ENCODE measurements at regions not wholly inside any gene's neighbourhood (a gene's known extent, or its start where the extent isn't known, plus 50 kb on each side); places are given as distances from the start of the nearest gene placed in this dataset.

DNA sequence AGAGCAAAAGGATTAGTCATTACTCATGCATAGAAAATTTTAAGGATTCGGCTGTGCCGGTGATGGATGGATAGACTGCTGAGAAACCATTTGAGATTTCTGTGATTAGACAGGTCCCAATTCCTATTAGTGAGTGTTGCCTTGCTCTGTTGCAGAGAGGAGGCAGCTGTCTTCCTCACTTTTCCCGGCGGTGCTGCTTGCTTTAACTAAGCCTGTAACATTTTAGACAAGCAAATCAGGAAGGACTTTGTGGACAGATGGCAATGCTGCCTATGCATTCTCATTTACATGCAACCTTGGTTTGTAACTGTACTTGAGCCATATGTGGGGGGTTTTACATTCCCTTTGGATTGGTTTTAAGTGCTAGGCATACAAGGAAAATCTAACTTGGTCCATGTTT, 1176.3 kb downstream of the CDH18 start (continued):
- TF ChIP-seq, protein P1, sequence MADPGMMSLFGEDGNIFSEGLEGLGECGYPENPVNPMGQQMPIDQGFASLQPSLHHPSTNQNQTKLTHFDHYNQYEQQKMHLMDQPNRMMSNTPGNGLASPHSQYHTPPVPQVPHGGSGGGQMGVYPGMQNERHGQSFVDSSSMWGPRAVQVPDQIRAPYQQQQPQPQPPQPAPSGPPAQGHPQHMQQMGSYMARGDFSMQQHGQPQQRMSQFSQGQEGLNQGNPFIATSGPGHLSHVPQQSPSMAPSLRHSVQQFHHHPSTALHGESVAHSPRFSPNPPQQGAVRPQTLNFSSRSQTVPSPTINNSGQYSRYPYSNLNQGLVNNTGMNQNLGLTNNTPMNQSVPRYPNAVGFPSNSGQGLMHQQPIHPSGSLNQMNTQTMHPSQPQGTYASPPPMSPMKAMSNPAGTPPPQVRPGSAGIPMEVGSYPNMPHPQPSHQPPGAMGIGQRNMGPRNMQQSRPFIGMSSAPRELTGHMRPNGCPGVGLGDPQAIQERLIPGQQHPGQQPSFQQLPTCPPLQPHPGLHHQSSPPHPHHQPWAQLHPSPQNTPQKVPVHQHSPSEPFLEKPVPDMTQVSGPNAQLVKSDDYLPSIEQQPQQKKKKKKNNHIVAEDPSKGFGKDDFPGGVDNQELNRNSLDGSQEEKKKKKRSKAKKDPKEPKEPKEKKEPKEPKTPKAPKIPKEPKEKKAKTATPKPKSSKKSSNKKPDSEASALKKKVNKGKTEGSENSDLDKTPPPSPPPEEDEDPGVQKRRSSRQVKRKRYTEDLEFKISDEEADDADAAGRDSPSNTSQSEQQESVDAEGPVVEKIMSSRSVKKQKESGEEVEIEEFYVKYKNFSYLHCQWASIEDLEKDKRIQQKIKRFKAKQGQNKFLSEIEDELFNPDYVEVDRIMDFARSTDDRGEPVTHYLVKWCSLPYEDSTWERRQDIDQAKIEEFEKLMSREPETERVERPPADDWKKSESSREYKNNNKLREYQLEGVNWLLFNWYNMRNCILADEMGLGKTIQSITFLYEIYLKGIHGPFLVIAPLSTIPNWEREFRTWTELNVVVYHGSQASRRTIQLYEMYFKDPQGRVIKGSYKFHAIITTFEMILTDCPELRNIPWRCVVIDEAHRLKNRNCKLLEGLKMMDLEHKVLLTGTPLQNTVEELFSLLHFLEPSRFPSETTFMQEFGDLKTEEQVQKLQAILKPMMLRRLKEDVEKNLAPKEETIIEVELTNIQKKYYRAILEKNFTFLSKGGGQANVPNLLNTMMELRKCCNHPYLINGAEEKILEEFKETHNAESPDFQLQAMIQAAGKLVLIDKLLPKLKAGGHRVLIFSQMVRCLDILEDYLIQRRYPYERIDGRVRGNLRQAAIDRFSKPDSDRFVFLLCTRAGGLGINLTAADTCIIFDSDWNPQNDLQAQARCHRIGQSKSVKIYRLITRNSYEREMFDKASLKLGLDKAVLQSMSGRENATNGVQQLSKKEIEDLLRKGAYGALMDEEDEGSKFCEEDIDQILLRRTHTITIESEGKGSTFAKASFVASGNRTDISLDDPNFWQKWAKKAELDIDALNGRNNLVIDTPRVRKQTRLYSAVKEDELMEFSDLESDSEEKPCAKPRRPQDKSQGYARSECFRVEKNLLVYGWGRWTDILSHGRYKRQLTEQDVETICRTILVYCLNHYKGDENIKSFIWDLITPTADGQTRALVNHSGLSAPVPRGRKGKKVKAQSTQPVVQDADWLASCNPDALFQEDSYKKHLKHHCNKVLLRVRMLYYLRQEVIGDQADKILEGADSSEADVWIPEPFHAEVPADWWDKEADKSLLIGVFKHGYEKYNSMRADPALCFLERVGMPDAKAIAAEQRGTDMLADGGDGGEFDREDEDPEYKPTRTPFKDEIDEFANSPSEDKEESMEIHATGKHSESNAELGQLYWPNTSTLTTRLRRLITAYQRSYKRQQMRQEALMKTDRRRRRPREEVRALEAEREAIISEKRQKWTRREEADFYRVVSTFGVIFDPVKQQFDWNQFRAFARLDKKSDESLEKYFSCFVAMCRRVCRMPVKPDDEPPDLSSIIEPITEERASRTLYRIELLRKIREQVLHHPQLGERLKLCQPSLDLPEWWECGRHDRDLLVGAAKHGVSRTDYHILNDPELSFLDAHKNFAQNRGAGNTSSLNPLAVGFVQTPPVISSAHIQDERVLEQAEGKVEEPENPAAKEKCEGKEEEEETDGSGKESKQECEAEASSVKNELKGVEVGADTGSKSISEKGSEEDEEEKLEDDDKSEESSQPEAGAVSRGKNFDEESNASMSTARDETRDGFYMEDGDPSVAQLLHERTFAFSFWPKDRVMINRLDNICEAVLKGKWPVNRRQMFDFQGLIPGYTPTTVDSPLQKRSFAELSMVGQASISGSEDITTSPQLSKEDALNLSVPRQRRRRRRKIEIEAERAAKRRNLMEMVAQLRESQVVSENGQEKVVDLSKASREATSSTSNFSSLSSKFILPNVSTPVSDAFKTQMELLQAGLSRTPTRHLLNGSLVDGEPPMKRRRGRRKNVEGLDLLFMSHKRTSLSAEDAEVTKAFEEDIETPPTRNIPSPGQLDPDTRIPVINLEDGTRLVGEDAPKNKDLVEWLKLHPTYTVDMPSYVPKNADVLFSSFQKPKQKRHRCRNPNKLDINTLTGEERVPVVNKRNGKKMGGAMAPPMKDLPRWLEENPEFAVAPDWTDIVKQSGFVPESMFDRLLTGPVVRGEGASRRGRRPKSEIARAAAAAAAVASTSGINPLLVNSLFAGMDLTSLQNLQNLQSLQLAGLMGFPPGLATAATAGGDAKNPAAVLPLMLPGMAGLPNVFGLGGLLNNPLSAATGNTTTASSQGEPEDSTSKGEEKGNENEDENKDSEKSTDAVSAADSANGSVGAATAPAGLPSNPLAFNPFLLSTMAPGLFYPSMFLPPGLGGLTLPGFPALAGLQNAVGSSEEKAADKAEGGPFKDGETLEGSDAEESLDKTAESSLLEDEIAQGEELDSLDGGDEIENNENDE (IDR thresholded peaks at IDR 0.05; ENCODE audit: insufficient replicate concordance, low read length) = no peak
- TF ChIP-seq CTBP2 (IDR thresholded peaks at IDR 0.05; ENCODE audit: borderline replicate concordance, insufficient read depth, insufficient read length, low read length) = no peak
- TF ChIP-seq, protein P2, sequence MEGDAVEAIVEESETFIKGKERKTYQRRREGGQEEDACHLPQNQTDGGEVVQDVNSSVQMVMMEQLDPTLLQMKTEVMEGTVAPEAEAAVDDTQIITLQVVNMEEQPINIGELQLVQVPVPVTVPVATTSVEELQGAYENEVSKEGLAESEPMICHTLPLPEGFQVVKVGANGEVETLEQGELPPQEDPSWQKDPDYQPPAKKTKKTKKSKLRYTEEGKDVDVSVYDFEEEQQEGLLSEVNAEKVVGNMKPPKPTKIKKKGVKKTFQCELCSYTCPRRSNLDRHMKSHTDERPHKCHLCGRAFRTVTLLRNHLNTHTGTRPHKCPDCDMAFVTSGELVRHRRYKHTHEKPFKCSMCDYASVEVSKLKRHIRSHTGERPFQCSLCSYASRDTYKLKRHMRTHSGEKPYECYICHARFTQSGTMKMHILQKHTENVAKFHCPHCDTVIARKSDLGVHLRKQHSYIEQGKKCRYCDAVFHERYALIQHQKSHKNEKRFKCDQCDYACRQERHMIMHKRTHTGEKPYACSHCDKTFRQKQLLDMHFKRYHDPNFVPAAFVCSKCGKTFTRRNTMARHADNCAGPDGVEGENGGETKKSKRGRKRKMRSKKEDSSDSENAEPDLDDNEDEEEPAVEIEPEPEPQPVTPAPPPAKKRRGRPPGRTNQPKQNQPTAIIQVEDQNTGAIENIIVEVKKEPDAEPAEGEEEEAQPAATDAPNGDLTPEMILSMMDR (IDR thresholded peaks at IDR 0.05; ENCODE audit: control extremely low read depth in 1 of 3, insufficient read depth in 1 of 3, low read depth in 1 of 3, low read length in 3 of 3) = no peak
- no peak for TF ChIP-seq SIX5 (IDR thresholded peaks at IDR 0.05; ENCODE audit: low read depth, low read length)
- no peak for TF ChIP-seq KDM5A (IDR thresholded peaks at IDR 0.05; ENCODE audit: low read length)
- TF ChIP-seq SAP30 (IDR thresholded peaks at IDR 0.05; ENCODE audit: insufficient read depth, insufficient replicate concordance, low read length) = no peak
- no peak for TF ChIP-seq GTF2F1 (IDR thresholded peaks at IDR 0.05; ENCODE audit: borderline replicate concordance, low read depth, low read length)
- TF ChIP-seq, protein P3, sequence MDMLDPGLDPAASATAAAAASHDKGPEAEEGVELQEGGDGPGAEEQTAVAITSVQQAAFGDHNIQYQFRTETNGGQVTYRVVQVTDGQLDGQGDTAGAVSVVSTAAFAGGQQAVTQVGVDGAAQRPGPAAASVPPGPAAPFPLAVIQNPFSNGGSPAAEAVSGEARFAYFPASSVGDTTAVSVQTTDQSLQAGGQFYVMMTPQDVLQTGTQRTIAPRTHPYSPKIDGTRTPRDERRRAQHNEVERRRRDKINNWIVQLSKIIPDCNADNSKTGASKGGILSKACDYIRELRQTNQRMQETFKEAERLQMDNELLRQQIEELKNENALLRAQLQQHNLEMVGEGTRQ (IDR thresholded peaks at IDR 0.05; ENCODE audit: low read length) = no peak

All from H1 (cell line).